Lung microvascular endothelial cell (primary cell): ENCODE measurements at regions not wholly inside any gene's neighbourhood (a gene's known extent, or its start where the extent isn't known, plus 50 kb on each side); places are given as distances from the start of the nearest gene placed in this dataset.
"Not testable (repeated sequence)": the region's sequence is repeated elsewhere in the genome, so short reads cannot be mapped to it uniquely, and the experiment has no call there.

ENCODE experiments used
- DNase-seq, 2 donors: peaks; one replicate each; pipeline versions ENCODE4 v3.0.0 to v3.0.0-alpha.2; 2010; ENCODE audit warnings: low read depth in 2 of 2

- DNase-seq = no peak
Measured at GRCh38 chr4:114435116-114435515, 163.5 kb upstream of the UGT8 start.

DNA sequence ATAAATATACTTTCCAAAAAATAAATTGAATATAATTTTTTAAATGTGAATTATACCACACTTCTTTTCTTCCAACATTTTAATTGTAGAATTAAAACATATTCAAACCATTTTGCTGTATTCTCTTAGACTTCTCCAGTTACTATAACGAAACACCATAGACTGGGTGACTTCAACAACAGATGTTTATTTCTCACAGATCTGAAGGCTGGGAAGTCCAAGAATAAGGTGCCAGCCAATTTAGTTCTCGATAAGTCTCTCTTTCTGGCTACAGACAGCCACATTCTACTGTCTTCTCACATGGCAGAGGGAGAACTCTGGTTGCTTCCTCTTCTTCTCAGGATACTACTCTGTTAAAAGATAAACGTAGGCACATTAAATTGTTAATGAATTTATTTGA lies 155.8 kb upstream of the UGT8 start:
- DNase-seq = no peak

- no peak for DNase-seq
Measured at GRCh38 chr4:114444211-114444610, 154.4 kb upstream of the UGT8 start.

DNA sequence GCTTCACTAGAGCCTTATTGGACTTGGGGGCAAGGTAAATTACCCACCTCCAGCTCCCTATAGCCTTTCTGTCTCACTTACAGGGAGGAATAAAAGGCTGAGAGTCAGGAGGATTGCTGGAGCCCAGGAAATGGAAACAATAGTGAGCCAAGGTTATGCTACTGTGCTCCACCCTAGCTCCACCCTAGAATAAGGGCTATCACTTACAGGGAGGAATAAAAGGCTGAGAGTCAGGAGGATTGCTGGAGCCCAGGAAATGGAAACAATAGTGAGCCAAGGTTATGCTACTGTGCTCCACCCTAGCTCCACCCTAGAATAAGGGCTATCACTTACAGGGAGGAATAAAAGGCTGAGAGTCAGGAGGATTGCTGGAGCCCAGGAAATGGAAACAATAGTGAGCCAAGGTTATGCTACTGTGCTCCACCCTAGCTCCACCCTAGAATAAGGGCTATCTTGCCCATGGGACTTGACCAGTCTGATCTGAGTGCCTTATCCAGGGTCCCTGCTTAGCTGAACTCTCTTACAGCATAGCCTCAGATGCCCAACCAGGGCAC lies 150.6 kb upstream of the UGT8 start:
- not testable (repeated sequence) for DNase-seq

DNA sequence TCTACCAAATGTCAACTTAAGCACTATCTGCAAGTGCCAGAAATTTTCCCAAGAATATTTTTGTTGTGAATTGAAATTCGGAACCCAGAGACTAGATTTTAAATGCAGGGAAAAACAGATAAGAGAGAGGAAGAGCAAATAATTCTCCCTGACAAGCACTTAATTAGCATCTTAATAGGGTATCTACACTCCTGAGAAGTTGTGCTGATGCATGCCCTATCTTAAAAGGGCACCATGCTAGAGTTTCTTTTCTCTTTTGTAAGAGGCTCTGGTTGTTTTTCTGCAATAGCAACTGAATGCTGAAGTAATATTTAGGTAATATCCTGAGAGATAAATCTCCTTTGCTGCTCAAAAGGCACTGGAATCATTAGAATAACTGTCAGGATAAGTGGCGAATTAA lies 139.9 kb upstream of the UGT8 start:
- DNase-seq = no peak

DNA sequence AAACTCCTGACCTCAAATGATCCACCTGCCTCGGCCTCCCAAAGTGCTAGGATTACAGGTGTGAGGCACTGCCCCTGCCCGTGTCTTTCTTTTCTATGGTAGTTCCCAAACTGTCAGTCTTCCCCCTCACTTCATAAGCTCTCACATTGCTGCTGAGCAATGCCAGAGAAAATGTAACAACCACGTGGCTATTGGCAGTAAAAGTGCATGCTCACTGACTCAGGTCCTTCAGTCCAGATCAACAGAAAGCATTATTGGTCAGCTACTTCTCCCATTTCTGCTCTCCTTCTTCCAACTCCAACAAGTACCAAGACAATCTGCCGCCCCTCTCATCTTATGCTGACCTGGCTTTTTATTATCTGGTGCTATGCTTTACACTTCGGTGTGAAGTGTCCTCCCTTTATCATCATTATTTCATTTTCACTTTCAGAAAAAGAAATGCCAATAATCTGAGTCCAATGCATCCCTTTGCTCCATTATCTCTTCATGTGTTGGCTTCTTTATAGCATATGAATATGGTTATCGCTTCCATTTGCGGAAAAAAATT lies 133.8 kb upstream of the UGT8 start:
- no peak for DNase-seq

GRCh38 chr4:114465766-114466165 lies 132.8 kb upstream of the UGT8 start:
- no peak for DNase-seq

GRCh38 chr4:114466299-114466698 lies 132.3 kb upstream of the UGT8 start:
- no peak for DNase-seq

GRCh38 chr4:114472269-114473032 lies 126.2 kb upstream of the UGT8 start:
- no peak for DNase-seq

- peak in 1 of 2 donors; percentile 1 for DNase-seq
Measured at GRCh38 chr4:114474188-114474800, 124.3 kb upstream of the UGT8 start.

GRCh38 chr4:114476310-114476709 lies 122.3 kb upstream of the UGT8 start:
- DNase-seq = no peak

GRCh38 chr4:114479595-114479994 lies 119.0 kb upstream of the UGT8 start:
- DNase-seq = no peak

- no peak for DNase-seq
Measured at GRCh38 chr4:114481856-114482255, 116.8 kb upstream of the UGT8 start.

DNA sequence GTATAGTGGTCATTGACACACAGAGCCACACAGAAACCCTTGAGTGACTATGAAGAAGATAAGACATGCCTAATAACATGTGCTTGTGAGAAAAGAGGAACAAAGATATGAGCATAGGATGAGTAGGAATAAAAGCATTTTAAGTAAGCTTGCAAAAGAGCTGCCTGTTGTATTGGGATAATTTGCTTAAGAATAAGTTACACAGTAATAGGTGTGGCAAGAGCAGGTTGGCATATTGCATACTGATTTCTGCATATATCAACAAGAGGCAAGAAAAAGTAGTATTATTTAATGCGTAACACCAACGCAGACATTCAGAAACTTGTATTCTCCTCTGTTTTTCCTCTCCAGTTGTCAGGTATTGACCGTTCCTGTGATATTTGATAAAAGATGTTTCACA lies 111.5 kb upstream of the UGT8 start:
- no peak for DNase-seq

GRCh38 chr4:114488301-114488982 lies 110.2 kb upstream of the UGT8 start:
- no peak for DNase-seq

DNA sequence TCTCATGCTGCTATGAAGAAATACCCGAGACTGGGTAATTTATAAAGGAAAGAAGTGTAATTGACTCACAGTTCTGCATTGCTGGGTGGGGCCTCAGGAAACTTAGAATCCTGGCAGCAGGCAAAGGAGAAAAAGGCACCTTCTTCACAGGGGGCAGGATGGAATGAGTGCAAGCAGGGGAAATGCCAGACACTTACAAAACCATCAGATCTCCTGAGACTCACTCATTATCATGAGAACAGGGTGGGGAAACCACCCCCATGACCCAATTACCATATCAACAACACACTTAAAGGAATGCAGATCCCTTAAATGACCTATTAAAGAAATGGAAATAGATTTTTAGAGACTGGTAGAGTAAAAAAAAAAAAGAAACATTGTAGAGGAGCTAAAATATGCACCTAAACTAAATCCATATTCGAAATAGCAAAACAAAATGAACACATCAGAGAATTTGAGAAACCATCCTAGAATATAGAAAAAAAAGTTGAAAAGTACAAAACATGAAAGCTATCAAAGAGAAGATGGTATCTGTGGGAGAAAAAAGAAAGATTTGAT lies 104.3 kb upstream of the UGT8 start:
- no peak for DNase-seq

- no peak for DNase-seq
Measured at GRCh38 chr4:114495471-114495928, 103.1 kb upstream of the UGT8 start.

DNA sequence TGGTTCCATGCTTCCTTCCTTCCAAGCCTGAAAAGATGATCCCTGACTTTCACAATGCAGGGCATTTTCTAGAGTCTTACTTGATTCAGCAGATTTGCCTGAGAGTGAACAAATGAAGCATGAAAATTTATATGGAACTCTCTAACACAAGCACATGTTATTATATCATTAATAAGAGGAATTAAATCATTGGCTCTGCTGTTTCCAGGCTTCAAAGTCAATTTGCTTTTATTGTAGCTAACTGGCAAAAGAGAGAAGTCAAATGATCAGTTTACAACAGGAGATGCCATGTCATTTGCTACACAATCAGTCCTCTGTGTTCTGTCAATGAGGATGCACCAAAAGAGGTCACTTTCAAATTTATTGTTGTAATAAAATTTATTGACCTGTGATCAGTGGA lies 101.5 kb upstream of the UGT8 start:
- DNase-seq = no peak

DNA sequence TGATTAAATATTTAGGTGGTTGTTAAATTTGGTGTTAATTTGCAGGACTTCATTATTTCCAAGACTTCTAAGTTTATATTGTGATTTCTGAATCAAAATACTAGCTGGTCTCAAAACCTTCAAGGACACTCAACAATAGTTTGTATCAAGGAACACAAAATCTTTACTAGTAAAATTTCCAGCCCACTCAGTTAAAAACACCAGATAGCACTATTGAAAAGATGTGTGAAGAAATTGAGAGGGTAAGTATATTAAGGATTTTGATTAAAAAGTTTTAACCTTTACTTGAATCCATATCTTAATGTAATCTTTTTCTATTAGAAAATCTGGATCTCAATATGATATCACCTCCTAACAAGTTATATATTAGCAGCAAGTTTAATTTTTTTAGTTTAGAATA lies 89.3 kb upstream of the UGT8 start:
- DNase-seq = no peak

- no peak for DNase-seq
Measured at GRCh38 chr4:114512595-114513295, 85.9 kb upstream of the UGT8 start.

DNA sequence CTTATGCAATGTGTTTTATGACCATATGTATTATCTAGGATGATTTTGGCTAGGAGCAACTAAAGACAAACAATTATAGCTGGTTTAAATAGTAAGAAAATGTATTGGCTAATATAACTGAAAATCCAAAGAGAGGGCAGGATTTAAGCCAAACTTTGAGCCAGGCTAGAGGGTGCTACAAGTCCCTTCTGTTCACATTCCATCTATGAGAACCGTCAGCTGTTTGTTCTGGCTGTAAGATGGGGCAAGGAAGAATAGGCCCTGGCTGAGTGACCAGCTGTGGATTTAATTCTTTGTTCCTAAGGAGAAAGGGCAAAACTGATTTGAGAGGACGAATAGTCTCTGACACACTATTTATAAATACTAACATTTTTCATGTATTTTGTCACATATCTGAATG lies 79.2 kb upstream of the UGT8 start:
- no peak for DNase-seq
